IMR-90 (cell line): ENCODE measurements at regions not wholly inside any gene's neighbourhood (a gene's known extent, or its start where the extent isn't known, plus 50 kb on each side); places are given as distances from the start of the nearest gene placed in this dataset.

Experiments used
- ATAC-seq: fragments of 200-7000 bp; cut with Tn5 transposase; 2 replicates; pipeline ENCODE4 v1.9.1; 2020; ENCODE audit warnings: low read depth, mild to moderate bottlenecking, moderate library complexity
- BruUV-seq: library from RNA; stranded (reverse); fragments of 400-500 nt; replicated peaks from 2 replicates; lab custom pipeline; 2021; lab: Mats Ljungman, UMichigan
- CTCF ChIA-PET: fragments of 300-600 bp; formaldehyde crosslinking; extraction: SDS; loops from one replicate; lab custom pipeline; 2021; ENCODE audit warnings: antibody characterized with exemption; lab: Yijun Ruan, JAX
- POLR2A ChIA-PET: fragments of 300-600 bp; sonication (Branson Sonifier 250); formaldehyde crosslinking; loops from one replicate; lab custom pipeline; 2022; ENCODE audit warnings: antibody characterized with exemption; ENCODE audit not compliant: unreplicated experiment; lab: Charles Lee
- DNase-seq: peaks from one replicate; pipeline ENCODE4 v3.0.0; 2013
- H2AFZ ChIP-seq: replicated peaks from 2 replicates; pipeline ENCODE3; 2013; ENCODE audit warnings: low read length, mild to moderate bottlenecking; ENCODE audit not compliant: poor library complexity
- H2AK5ac ChIP-seq: 2 replicates; pipeline ENCODE4 v1.6.1; 2013; ENCODE audit warnings: low read depth, low read length, inconsistent platforms
- H2AK9ac ChIP-seq: replicated peaks from 2 replicates; pipeline ENCODE3; 2013; ENCODE audit warnings: mild to moderate bottlenecking, low read depth, low read length, moderate library complexity; ENCODE audit not compliant: poor library complexity
- H2BK120ac ChIP-seq: 2 replicates; pipeline ENCODE4 v1.6.1; 2013; ENCODE audit warnings: low read depth, low read length, inconsistent platforms
- H2BK15ac ChIP-seq: 3 replicates; pipeline ENCODE4 v1.6.1; 2013; ENCODE audit warnings: low read depth, low read length, inconsistent platforms
- H2BK20ac ChIP-seq: 2 replicates; pipeline ENCODE4 v1.6.1; 2013; ENCODE audit warnings: low read depth, mild to moderate bottlenecking, inconsistent platforms, low read length, moderate library complexity
- H2BK5ac ChIP-seq: 2 replicates; pipeline ENCODE4 v1.6.1; 2013; ENCODE audit warnings: mild to moderate bottlenecking, low read depth, low read length, inconsistent platforms; ENCODE audit not compliant: poor library complexity, severe bottlenecking
- H3K14ac ChIP-seq: replicated peaks from 2 replicates; pipeline ENCODE4 v1.6.1; 2013; ENCODE audit warnings: low read depth, low read length, inconsistent platforms
- H3K18ac ChIP-seq: 2 replicates; pipeline ENCODE4 v1.6.1; 2013; ENCODE audit warnings: low read depth, low read length, control low read depth
- H3K23ac ChIP-seq: 2 replicates; pipeline ENCODE4 v1.6.1; 2013; ENCODE audit warnings: low read depth, low read length, inconsistent platforms
- H3K27ac ChIP-seq: 2 replicates; pipeline ENCODE4 v1.5.1; 2013; ENCODE audit warnings: mild to moderate bottlenecking, control low read depth, low read length; ENCODE audit not compliant: insufficient read depth
- H3K27me3 ChIP-seq: 2 replicates; pipeline ENCODE4 v1.6.1; 2013; ENCODE audit warnings: low read length; ENCODE audit not compliant: control insufficient read depth, insufficient read depth
- H3K36me3 ChIP-seq: 2 replicates; pipeline ENCODE4 v1.6.1; 2013; ENCODE audit warnings: low read length, mixed read lengths; ENCODE audit not compliant: control insufficient read depth, insufficient read depth
- H3K4ac ChIP-seq: 2 replicates; pipeline ENCODE4 v1.6.1; 2013; ENCODE audit warnings: low read depth, low read length, inconsistent platforms
- H3K4me1 ChIP-seq: 2 replicates; pipeline ENCODE4 v1.6.1; 2013; ENCODE audit warnings: low read length, mixed read lengths; ENCODE audit not compliant: control insufficient read depth, insufficient read depth
- H3K4me2 ChIP-seq: 2 replicates; pipeline ENCODE4 v1.6.1; 2013; ENCODE audit warnings: low read depth, mild to moderate bottlenecking, control low read depth, low read length, moderate library complexity
- H3K4me3 ChIP-seq: 2 replicates; pipeline ENCODE4 v1.5.1; 2013; ENCODE audit warnings: low read depth, mild to moderate bottlenecking, control low read depth, low read length, moderate library complexity; ENCODE audit not compliant: insufficient read depth
- H3K56ac ChIP-seq: 2 replicates; pipeline ENCODE4 v1.6.1; 2013; ENCODE audit warnings: low read length, inconsistent platforms; ENCODE audit not compliant: insufficient read depth; ENCODE audit errors: extremely low read depth
- H3K79me1 ChIP-seq, 2 experiments: 2 replicates each; pipeline ENCODE4 v1.6.1; 2013; ENCODE audit warnings: low read length in 2 of 2, inconsistent platforms in 1 of 2, low read depth in 1 of 2
- H3K9ac ChIP-seq: 2 replicates; pipeline ENCODE4 v1.6.1; 2013; ENCODE audit warnings: low read depth, low read length, control low read depth
- H3K9me1 ChIP-seq: 2 replicates; pipeline ENCODE4 v1.6.1; 2013; ENCODE audit warnings: low read length, inconsistent platforms; ENCODE audit not compliant: insufficient read depth
- H3K9me3 ChIP-seq: 2 replicates; pipeline ENCODE4 v1.6.1; 2013; ENCODE audit warnings: low read length; ENCODE audit not compliant: control insufficient read depth, insufficient read depth
- H4K20me1 ChIP-seq: 2 replicates; pipeline ENCODE4 v1.6.1; 2013; ENCODE audit warnings: low read length, inconsistent platforms; ENCODE audit not compliant: insufficient read depth
- H4K5ac ChIP-seq: 2 replicates; pipeline ENCODE4 v1.6.1; 2013; ENCODE audit warnings: mild to moderate bottlenecking, low read depth, low read length, control low read depth
- H4K8ac ChIP-seq, 2 experiments: 2 replicates each; pipeline ENCODE4 v1.6.1; 2013; ENCODE audit warnings: low read depth in 2 of 2, low read length in 2 of 2, control low read depth in 1 of 2, inconsistent platforms in 1 of 2
- H4K91ac ChIP-seq: 2 replicates; pipeline ENCODE4 v1.6.1; 2013; ENCODE audit warnings: low read depth, low read length, inconsistent platforms; ENCODE audit not compliant: insufficient read depth
- BHLHE40 ChIP-seq: fragments of 150-350 bp; IDR thresholded peaks from 2 replicates; pipeline ENCODE4 v1.6.1; 2016; ENCODE audit warnings: mild to moderate bottlenecking, low read depth, low read length
- CEBPB ChIP-seq: IDR thresholded peaks from 2 replicates; pipeline ENCODE4 v1.6.1; 2012; ENCODE audit warnings: low read depth, low read length, improper control_type of control experiment
- CHD1 ChIP-seq: IDR thresholded peaks from 2 replicates; pipeline ENCODE4 v1.6.1; 2012; ENCODE audit warnings: low read depth, low read length, improper control_type of control experiment
- CTCF ChIP-seq: conservative IDR thresholded peaks from 2 replicates; pipeline ENCODE4 v1.5.1; 2012; ENCODE audit warnings: mild to moderate bottlenecking, low read depth, low read length, improper control_type of control experiment
- FOS ChIP-seq: fragments of 150-350 bp; IDR thresholded peaks from 2 replicates; pipeline ENCODE4 v1.6.1; 2016; ENCODE audit warnings: low read depth, low read length
- MAFK ChIP-seq: IDR thresholded peaks from 2 replicates; pipeline ENCODE4 v1.6.1; 2012; ENCODE audit warnings: low read depth, low read length, improper control_type of control experiment
- MAZ ChIP-seq: IDR thresholded peaks from 2 replicates; pipeline ENCODE4 v1.6.1; 2012; ENCODE audit warnings: low read depth, mild to moderate bottlenecking, low read length, improper control_type of control experiment, moderate library complexity, borderline replicate concordance
- MXI1 ChIP-seq: IDR thresholded peaks from 2 replicates; pipeline ENCODE4 v1.6.1; 2012; ENCODE audit warnings: low read depth, mild to moderate bottlenecking, low read length, moderate library complexity, borderline replicate concordance
- NFE2L2 ChIP-seq: fragments of 150-350 bp; IDR thresholded peaks from 2 replicates; pipeline ENCODE4 v1.6.1; 2016; ENCODE audit warnings: low read depth, mild to moderate bottlenecking, low read length
- POLR2A ChIP-seq: IDR thresholded peaks from 2 replicates; pipeline ENCODE4 v1.6.1; 2012; ENCODE audit warnings: mild to moderate bottlenecking, low read depth, low read length
- RAD21 ChIP-seq: IDR thresholded peaks from 2 replicates; pipeline ENCODE4 v1.6.1; 2012; ENCODE audit warnings: low read length, improper control_type of control experiment
- RCOR1 ChIP-seq: IDR thresholded peaks from 2 replicates; pipeline ENCODE4 v1.6.1; 2012; ENCODE audit warnings: mild to moderate bottlenecking, low read length, improper control_type of control experiment; ENCODE audit not compliant: insufficient replicate concordance
- RFX5 ChIP-seq: IDR thresholded peaks from 2 replicates; pipeline ENCODE4 v1.8.0; 2012; ENCODE audit warnings: low read depth, mild to moderate bottlenecking, low read length, moderate library complexity
- SMC3 ChIP-seq: fragments of 150-350 bp; IDR thresholded peaks from 2 replicates; pipeline ENCODE4 v1.6.1; 2016; ENCODE audit warnings: low read depth, mild to moderate bottlenecking, antibody characterized with exemption, low read length, moderate library complexity
- USF2 ChIP-seq: fragments of 150-350 bp; IDR thresholded peaks from 2 replicates; pipeline ENCODE4 v1.6.1; 2017; ENCODE audit warnings: mild to moderate bottlenecking, antibody characterized with exemption, low read length, low read depth
- WGBS, 2 experiments: methylation state at CpG; one replicate each; pipeline versions ENCODE4 v1.1.5 to v1.1.7; 2013; ENCODE audit warnings: missing lambda C conversion rate in 2 of 2; ENCODE audit not compliant: insufficient read length in 1 of 2; ENCODE audit errors: extremely low coverage in 2 of 2; 5-methylcytosine and 5-hydroxymethylcytosine counted together
- dilution Hi-C: fragments of 300-500 bp; cut with HindIII; formaldehyde crosslinking; loops from one replicate; pipeline ENCODE4 v1.14.3; 2018; ENCODE audit warnings: low sequenced_read_pairs; ENCODE audit not compliant: unreplicated experiment
- in situ Hi-C: fragments of 300-500 bp; cut with MboI; formaldehyde crosslinking; loops from 3 replicates; pipeline ENCODE4 v1.14.3; 2019; ENCODE audit warnings: low sequenced_read_pairs, inconsistent platforms, mixed read lengths
- intact Hi-C: fragments of 100-400 bp; cut with micrococcal nuclease; formaldehyde crosslinking; loops from 2 replicates; pipeline ENCODE4 v1.10.0; 2022
- TF ChIP-seq, protein P1 (sequence below): fragments of 150-350 bp; IDR thresholded peaks from 2 replicates; pipeline ENCODE4 v1.6.1; 2016; ENCODE audit warnings: low read depth, mild to moderate bottlenecking, low read length, moderate library complexity, borderline replicate concordance

GRCh38 chr11:31912808-31913207, 101.7 kb upstream of the PAX6 start:
- Histone ChIP-seq H3K9me3 (no peaks in the 10 kb centered on the region), H3K56ac (no peak overlapping the region), H2BK5ac (no peak overlapping the region), H2BK20ac (no peak overlapping the region), H2AK5ac (no peak overlapping the region), H2AFZ (no peak overlapping the region), H4K8ac (no peak overlapping the region), H3K27ac (no peak overlapping the region), H3K36me3 (no peaks in the 10 kb centered on the region), H4K20me1 (no peaks in the 10 kb centered on the region), H3K4me1 (no peaks in the 10 kb centered on the region), H3K27me3 (no peaks in the 10 kb centered on the region), H2BK120ac (no peak overlapping the region), H3K4me3 (no peak overlapping the region), H3K9ac (no peak overlapping the region), H3K23ac (no peak overlapping the region), H4K5ac (no peak overlapping the region), H3K79me1 (no peaks in the 10 kb centered on the region), H3K14ac (no peak overlapping the region), H2AK9ac (no peak overlapping the region), H4K91ac (no peak overlapping the region), H3K18ac (no peak overlapping the region), H2BK15ac (no peak overlapping the region), H3K9me1 (no peaks in the 10 kb centered on the region), H3K4ac (no peak overlapping the region), H3K4me2 (no peak overlapping the region)
- DNase-seq (no peak), ATAC-seq (no peak)
- ChIA-PET CTCF (no interaction called here), POLR2A (no interaction called here)
- WGBS, 2 experiments = no CpG with 5 or more reads among the region's 1 CpG
- no TSS peak for BruUV-seq
- intact Hi-C loops = no loop called here
- dilution Hi-C loops = no loop called here
- no peak for TF ChIP-seq MAFK
- no peak for TF ChIP-seq POLR2A
- TF ChIP-seq RFX5 = no peak
- no peak for TF ChIP-seq FOS
- TF ChIP-seq NFE2L2 = no peak
- no peak for TF ChIP-seq CEBPB
- no peak for TF ChIP-seq SMC3
- no peak for TF ChIP-seq USF2
- TF ChIP-seq MXI1 = no peak
- TF ChIP-seq MAZ = no peak
- no peak for TF ChIP-seq RCOR1
- no peak for TF ChIP-seq BHLHE40
- no peak for TF ChIP-seq CHD1
- no peak for TF ChIP-seq RAD21
- TF ChIP-seq, protein P1, sequence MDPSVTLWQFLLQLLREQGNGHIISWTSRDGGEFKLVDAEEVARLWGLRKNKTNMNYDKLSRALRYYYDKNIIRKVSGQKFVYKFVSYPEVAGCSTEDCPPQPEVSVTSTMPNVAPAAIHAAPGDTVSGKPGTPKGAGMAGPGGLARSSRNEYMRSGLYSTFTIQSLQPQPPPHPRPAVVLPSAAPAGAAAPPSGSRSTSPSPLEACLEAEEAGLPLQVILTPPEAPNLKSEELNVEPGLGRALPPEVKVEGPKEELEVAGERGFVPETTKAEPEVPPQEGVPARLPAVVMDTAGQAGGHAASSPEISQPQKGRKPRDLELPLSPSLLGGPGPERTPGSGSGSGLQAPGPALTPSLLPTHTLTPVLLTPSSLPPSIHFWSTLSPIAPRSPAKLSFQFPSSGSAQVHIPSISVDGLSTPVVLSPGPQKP = no peak
- no peak for TF ChIP-seq CTCF
- in situ Hi-C loops = no loop called here
